ENCODE measurements at regions not wholly inside any gene's neighbourhood (a gene's known extent, or its start where the extent isn't known, plus 50 kb on each side); places are given as distances from the start of the nearest gene placed in this dataset.
"Not testable (repeated sequence)": the region's sequence is repeated elsewhere in the genome, so short reads cannot be mapped to it uniquely, and the experiment has no call there.

GRCh38 chr6:9126034-9126433, 690.7 kb upstream of the SLC35B3 start:
- not testable (repeated sequence) for DNase-seq (ENCODE audit: low spot score)

- DNase-seq (ENCODE audit: low spot score), result no peak
Observed at GRCh38 chr6:9121549-9121948, 686.2 kb upstream of the SLC35B3 start.

GRCh38 chr6:9116026-9116425, 680.7 kb upstream of the SLC35B3 start:
- DNase-seq (ENCODE audit: low spot score), result no peak

DNA sequence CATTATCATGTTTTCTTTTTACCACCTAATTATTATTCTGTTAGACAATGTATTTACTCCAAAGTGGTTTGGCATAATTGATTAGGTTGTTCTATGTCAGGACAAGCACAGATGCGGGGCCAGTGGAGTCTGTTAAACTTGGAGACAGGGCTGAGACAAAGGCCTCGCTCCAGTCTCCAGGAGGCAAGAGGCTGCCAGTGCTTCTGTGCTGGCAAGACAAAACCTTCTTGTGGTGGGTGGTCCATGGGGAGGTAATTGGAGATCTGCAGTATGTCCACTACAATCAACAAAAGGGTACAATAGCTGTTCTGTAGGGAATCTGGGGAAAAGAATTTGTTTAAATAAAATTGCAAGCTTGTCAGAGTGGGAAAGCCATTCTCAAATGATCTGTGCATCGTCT, 677.2 kb upstream of the SLC35B3 start:
- DNase-seq (ENCODE audit: low spot score), result no peak

GRCh38 chr6:9103876-9104521, 668.7 kb upstream of the SLC35B3 start:
- no peak for DNase-seq (ENCODE audit: low spot score)

GRCh38 chr6:9101920-9102319, 666.6 kb upstream of the SLC35B3 start:
- no peak for DNase-seq (ENCODE audit: low spot score)

GRCh38 chr6:9100869-9101580, 665.7 kb upstream of the SLC35B3 start:
- no peak for DNase-seq (ENCODE audit: low spot score)

- DNase-seq (ENCODE audit: low spot score), result no peak
Observed at GRCh38 chr6:9095729-9096128, 660.4 kb upstream of the SLC35B3 start.

DNA sequence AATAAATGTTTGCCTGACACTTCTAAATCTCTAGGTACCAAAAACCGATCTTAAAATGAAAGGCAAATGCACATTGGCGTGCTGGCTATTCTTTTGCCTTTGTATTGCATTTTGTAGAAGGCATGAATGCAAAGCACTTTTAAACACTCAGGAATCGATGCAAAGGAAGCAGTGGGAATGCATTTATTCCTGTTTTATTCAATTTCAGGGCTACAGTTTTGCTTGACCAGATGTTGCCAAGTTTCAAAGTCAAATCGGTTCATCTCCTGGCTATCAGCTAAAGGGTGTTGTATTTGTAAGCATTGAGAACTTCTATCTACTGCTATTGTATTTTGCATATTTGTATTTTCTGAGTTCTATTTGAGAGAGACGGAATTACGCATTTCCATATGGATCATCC, 659.8 kb upstream of the SLC35B3 start:
- no peak for DNase-seq (ENCODE audit: low spot score)

DNA sequence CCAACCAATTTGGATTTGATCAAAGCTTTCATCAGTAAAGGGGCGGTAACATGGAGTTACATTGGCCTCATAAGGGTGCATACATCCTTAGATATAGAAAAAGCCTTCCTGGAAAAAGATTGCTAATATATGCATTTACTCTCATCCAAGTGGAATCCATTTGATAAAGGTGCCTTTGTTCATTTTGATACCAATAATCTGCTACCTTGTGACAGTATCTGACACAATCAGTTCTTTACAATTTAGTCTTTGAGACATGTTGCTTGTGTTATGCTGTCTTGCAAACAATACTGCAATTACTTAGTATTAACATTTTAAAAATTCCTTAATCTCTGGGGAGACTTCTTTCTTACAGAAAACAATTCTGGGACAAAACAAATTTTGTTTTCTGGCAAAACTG, 654.4 kb upstream of the SLC35B3 start:
- no peak for DNase-seq (ENCODE audit: low spot score)

DNA sequence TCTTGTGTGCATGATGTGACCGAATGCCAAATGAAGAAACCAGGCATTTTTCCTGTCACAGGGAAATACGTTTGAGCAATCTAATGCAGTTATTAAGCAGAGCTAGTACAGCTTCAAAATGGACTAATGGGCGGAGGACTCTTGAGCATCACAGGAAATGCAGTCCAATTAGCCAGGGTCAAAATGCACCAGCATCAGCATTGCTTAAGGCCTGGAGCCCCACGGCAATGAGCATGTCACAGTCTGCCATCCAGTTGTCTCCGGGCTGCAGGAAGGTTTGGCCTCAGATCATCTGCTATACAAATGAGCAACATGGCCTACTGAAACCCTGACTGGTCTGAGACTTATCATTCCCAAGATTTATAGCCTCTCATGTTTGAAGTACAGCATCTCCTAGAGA, 652.1 kb upstream of the SLC35B3 start:
- DNase-seq (ENCODE audit: low spot score), result no peak

- no peak for DNase-seq (ENCODE audit: low spot score)
Observed at GRCh38 chr6:9086331-9086730, 651.0 kb upstream of the SLC35B3 start.

GRCh38 chr6:9085709-9086070, 650.3 kb upstream of the SLC35B3 start:
- no peak for DNase-seq (ENCODE audit: low spot score)

- no peak for DNase-seq (ENCODE audit: low spot score)
Observed at GRCh38 chr6:9085054-9085708, 649.8 kb upstream of the SLC35B3 start.

DNA sequence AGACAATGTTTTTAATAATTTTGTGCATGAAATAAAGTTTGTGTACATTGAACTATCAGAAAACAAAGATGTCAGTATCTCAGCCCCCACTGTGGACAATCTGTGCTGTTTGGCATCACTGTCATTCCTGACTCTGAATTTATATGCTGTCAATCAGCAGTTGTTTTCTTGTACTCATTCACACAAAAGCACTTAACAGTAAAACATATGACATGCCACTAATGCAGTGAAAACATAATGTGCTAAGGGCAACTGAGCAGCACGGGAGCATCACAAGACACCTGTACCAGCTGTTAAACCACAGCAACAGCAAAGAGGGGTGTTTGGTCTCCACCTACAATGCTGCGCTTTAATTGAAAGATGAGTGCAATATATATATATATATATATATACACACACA, 647.8 kb upstream of the SLC35B3 start:
- no peak for DNase-seq (ENCODE audit: low spot score)

- no peak for DNase-seq (ENCODE audit: low spot score)
Observed at GRCh38 chr6:9066726-9067125, 631.4 kb upstream of the SLC35B3 start.

DNA sequence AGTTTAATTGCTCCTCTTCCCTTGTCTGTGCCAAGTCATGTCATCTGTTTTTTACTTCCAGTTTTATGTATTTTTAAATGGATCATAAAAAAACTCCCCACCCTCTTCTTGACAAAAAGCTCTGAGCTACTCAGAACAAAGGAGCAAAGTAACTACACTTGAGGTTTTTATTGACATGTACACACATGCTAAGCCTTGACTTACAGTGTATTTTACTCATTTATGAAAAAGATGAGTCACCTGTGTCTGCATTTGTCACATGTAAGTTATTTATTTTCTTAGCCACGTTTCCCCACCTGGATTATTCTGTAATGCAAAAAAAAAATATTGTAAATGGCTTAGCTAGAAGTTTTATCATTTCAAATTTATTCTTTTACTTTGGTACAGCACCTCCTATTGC, 628.8 kb upstream of the SLC35B3 start:
- peak; percentile 2 for DNase-seq (ENCODE audit: low spot score)

DNA sequence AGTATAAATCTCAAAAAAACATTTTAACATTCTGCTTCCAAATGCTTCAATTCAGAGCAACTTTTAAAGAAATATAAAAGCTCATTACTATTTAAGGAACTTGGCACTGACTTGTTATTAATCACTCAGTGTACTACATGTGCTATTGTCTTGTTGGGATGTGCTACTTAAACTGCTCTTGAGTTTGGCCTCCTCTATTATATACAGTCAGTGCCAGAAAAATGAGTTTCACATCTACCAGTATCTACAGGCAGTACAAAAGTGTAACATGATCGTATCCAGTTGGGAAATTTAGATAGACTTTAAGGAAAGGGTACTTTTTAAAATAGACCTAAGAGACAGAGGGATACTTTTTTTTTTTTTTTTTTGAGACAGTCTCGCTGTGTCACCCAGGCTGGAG, 627.3 kb upstream of the SLC35B3 start:
- no peak for DNase-seq (ENCODE audit: low spot score)

DNA sequence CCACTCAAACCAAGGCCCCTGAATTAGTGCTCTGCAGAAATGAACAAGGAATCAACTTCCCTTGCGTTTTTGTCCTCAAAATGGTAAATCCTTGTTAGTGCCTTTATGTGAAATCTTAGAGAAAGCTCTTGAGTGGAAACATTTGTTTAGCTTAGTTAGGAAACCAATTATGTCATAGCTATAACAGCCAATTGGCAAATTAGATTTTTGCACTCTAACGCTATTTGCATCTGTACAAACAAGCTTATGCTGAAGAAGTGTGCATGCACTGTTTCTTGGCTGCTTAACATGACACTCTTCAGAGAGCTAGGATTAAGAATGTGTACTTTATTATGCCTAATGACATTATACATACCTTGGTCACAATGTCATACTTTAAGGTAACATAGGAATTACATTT, 622.6 kb upstream of the SLC35B3 start:
- no peak for DNase-seq (ENCODE audit: low spot score)

GRCh38 chr6:9056556-9056955, 621.2 kb upstream of the SLC35B3 start:
- DNase-seq (ENCODE audit: low spot score), result no peak

DNA sequence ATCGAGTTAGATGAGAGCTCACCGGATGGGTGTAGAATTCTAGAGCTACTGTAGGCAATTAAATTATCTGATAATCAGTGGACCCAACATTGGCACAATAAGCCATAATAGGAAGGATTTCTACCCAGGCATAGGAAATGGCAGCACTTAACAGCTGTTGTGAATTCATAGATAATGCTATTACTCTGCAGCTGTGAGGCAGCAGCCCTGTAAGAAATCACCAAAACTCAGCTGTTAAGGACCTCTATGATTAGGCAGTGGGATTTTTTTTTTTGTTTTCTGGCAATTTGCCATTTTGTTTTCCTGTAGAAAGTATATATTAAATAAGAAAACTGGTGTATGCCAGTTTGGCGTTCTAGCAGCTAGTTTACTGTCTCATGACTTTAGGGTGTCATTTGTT, 609.1 kb upstream of the SLC35B3 start:
- no peak for DNase-seq (ENCODE audit: low spot score)

DNA sequence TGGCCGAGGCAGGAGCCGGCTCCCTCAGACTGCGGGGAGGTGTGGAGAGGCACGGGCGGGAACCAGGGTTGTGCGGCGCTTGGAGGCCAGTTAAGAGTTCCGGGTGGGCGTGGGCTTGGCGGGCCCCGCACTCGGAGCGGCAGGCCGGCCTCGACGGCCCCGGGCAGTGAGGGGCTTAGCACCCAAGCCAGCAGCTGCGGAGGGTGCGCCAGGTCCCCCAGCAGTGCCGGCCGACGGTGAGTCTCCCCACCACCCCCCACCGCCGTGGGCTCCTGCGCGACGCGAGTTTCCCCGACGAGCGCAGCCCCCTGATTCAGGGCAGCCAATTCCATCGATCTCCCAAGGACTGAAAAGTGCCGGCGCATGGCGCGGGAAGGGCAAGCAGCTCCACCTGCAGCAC, 605.4 kb upstream of the SLC35B3 start:
- no peak for DNase-seq (ENCODE audit: low spot score)

- no peak for DNase-seq (ENCODE audit: low spot score)
Observed at GRCh38 chr6:9039258-9039657, 603.9 kb upstream of the SLC35B3 start.

Data from HT-29 (cell line).